GM21717 (cell line): ENCODE measurements at regions not wholly inside any gene's neighbourhood (a gene's known extent, or its start where the extent isn't known, plus 50 kb on each side); places are given as distances from the start of the nearest gene placed in this dataset.
A peak's percentile ranks its signal among the peaks of the same experiment; 100 is the strongest.

Experiments used
- ATAC-seq: cut with Tn5 transposase; IDR thresholded peaks from one replicate; pipeline ENCODE4 v1.9.1; 2021; ENCODE audit warnings: mild to moderate bottlenecking, moderate library complexity; ENCODE audit not compliant: unreplicated experiment

DNA sequence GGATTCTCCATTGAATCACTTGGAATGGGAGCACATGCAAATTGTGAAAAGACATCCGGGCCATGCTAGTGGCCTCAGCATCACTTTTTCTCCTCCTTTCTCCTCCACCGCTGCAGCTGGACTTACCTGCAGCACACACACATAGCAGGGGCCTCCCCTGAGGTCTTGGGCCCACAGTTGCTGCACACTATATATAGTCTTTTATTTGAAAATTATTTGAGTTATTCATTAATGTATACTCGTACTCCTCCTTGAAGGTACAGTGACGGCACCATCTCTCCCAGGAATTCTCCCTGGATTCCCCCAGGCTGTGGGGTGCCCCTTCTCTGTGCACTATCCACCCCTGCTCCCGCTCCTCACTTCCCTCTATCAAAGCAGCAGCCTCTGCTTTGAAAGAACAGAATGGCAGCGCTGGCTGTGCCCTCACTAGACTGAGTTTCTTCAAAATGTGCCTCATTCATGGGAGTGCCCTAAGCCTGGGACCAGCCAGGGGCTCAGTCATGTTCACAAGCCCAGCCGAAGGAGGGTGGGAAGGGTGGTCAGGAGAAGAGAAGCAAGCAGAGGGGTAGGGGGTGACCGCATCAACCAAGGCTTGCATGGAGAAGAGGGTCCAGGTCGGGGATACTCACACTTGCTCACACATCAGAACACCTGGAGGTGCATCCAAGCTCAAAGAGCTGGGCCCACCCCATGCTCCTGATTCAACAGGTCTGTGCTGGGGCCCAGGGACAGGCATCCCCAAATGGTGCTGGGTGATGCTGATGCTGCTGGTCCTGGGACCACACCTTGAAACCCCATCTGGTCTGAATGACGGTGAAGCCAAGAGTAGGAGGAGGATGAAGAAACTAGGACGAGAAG, 156.2 kb upstream of the ZMIZ1 start:
- ATAC-seq, result no peak

DNA sequence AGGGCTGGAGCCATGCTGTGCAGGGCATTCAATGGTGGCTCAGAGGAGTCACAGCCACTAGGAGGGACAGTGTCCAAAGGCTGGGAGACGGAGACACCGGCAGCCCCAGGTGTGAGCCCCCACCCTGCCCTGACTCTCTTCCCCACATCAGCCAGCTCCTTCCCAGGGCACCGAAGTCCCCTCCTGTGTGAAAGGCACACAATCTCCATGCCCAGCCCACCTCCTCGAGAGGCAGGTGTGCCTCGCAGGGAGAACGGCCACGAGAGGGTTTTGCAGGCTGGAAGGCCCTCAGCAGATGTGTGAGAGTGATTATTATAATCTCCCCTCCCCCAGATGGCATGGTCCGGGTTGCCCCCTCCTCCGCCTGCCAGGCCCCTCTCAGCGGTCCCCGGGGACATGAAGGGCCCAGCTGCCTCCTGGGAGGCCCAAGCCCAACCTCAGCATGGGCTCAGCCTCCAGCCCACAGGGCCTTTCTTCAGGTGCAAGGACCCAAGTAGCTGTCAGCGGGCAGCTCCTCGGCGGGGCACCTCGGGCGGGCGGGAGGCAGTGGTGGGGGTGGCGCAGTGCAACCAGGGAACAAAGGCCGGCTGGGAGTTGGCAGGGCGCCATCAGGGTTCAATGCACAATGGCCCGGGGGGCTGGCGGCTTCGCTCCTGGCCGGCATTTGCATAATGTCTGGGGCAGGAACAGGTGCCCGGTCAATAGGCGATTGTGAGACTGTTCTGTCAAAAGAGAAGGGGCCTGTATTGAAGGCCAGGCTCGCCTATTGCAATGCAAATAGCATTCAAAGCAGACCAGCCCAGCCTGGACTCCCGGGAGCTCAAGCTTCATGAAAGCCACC, 155.3 kb upstream of the ZMIZ1 start:
- no peak for ATAC-seq

GRCh38 chr10:78914060-78914378, 154.7 kb upstream of the ZMIZ1 start:
- ATAC-seq, result no peak

- ATAC-seq, result peak; percentile 57
Observed at GRCh38 chr10:78914502-78915189, 154.1 kb upstream of the ZMIZ1 start.

DNA sequence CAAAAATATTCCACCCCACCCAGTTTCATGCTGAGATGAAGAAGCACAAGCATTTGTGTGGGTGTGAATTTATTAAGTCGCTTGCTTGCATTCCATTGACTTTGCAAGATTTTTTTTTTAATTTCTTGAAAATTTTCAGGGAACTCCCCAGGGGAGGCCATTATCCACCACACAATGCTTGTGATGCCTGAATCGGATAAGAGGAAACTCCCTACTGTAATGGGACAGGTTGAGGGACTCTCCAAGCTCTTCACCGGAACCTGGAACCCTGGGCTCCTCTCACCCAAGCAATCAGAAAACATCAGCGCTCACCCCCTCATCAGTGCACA, 153.6 kb upstream of the ZMIZ1 start:
- no peak for ATAC-seq

- ATAC-seq, result no peak
Observed at GRCh38 chr10:78916227-78916626, 152.5 kb upstream of the ZMIZ1 start.

DNA sequence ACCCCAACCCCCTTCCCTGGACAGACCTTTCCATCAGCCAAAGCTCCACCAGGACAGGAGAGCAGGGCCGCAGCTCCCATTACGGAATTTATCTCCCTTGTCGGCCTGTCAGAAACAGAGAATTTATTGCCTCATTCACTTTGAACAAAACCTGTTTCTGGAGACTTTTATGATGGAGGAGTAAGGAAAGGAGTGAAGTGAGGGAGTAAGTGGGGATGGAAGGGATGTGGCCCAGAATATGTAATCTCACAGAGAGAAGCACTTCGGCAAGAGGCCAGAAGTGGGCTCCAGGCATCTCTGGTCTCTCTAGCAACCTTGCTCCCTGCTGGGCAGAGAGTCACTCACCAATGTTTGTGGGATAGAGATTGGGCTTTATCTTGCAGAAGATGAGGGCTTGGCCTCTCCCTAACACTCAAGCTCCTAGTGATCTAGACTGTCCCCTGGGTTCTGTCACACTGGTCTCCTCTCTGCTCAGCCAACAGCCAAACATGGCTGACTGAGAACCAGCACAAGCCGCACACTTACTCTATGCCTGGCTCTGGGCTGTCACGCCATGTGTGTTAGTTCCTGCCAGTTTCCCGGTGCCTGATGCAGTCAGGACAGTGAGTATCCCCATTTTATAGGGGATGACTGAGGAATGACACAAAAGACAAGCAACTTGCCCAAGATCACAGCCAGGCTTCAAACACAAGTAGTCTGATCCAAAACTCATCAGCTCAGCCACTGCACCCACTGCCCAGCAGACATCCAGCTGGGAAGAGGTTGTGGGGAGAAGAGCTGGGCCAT, 149.4 kb upstream of the ZMIZ1 start:
- no peak for ATAC-seq

GRCh38 chr10:78920011-78920410, 148.8 kb upstream of the ZMIZ1 start:
- no peak for ATAC-seq

DNA sequence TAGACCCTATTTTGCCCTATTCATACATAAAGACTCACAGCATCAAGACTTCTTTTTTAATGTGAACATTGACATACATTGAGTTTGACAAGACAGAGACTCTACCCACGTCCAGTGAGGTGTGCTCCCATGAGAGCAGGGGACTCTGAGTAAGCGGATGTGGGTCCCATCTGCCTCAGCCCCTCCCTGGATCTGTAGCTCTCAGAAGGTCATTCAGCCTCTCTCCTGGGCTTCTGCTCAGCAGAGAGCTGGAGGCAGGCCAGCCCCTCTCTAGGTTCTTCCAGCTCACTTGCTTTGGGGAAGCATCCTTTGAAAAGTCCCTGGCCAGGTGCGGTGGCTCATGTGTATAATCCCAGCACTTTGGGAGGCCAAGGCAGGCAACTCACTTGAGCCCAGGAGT, 146.9 kb upstream of the ZMIZ1 start:
- ATAC-seq, result no peak

- no peak for ATAC-seq
Observed at GRCh38 chr10:78923647-78924318, 145.0 kb upstream of the ZMIZ1 start.

GRCh38 chr10:78924319-78925003, 144.3 kb upstream of the ZMIZ1 start:
- ATAC-seq, result no peak

- ATAC-seq, result no peak
Observed at GRCh38 chr10:78925275-78925674, 143.5 kb upstream of the ZMIZ1 start.

GRCh38 chr10:78925800-78926319, 142.9 kb upstream of the ZMIZ1 start:
- no peak for ATAC-seq

GRCh38 chr10:78927257-78927995, 141.3 kb upstream of the ZMIZ1 start:
- no peak for ATAC-seq

DNA sequence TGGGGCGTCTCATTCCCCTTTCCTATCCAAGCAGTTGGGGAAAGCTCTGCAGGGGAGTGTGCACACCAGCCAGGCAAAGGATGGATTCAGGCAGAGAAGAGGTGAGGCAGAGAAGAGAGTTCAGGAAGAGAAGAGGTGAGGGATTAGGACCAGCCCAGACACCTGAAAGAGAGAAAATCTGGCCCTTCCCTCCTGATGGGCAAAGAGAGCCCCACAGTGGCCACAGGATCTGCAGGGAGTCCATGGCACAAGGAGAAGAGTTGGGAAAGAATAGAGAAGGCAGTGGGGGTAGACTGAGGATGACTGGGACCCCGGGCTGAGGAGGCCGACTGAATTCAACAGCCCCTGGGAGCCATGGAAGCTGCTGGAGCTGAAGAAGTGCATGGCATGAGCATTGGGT, 140.4 kb upstream of the ZMIZ1 start:
- no peak for ATAC-seq

DNA sequence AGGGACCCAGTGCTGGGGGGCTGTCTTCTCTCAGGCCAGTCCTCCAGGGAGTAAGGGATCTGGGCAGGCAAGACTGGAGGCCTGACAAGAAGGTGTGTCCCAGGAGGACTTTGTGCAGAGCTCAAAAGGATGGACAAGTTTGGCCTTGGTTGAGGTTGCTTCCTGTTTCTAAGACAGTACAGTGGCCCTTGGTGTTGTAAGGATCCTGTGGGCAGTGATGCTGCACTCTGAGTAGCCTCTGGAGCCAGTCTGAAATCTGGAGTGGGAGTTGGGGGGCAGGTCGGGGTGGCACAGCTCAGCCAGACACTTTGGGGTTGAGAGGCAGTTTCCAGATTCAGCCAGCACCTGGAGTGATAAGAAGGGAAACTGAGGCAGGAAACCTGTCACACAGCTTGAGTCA, 139.2 kb upstream of the ZMIZ1 start:
- ATAC-seq, result no peak

DNA sequence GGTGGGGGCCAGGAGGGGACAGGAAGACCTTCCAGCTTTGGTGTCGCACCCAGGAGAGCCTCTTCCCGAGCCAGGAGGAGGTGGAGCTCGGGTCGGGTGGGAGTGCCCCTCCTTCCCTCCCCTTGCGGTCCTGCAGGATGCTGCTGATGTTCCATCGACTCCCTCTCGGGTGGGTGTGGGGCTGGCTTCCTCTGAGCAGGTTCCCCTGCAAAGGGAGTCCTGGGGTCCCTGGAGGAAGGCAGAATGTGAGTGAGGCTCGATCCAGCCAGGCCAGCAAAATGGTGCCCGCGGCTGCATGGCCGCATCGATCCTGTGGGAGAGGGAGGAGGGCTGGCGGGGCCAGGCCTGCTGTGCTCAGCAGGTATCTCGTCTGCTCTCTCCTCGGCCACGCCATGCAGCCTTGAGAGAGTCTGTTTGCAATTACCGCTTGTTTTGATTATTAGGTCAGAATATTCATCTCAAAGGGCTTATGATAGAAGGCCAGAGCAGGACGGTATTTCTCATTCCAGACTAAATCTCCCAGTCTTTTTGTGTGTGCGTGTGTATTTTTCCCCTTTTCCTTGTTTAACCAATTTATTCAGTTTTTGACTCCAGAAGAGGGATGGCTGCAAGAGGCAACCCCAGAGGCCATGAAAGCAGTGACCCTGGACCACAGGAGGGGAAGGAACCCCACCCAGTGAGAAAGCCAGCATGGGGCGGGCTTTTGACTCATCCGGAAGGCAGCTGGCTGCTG, 137.3 kb upstream of the ZMIZ1 start:
- no peak for ATAC-seq

DNA sequence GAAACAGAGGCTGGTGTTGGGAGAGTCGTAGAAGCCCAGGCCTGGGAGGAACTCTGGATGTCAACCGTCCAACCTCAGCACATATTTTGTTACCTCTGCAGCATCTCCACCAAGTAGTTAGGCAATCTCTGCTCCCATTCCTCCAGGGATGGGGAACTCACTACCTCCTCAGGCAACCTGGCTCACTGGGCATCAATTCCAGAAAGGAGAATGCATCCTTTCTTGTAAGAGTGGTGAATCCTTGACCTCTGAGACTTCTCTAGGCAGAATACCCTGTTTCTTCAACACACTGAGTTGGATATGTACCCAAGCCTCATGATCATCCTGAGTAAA, 136.7 kb upstream of the ZMIZ1 start:
- no peak for ATAC-seq
